DND-41 (cell line): ENCODE measurements at regions not wholly inside any gene's neighbourhood (a gene's known extent, or its start where the extent isn't known, plus 50 kb on each side); places are given as distances from the start of the nearest gene placed in this dataset.

Source experiments
- ATAC-seq: fragments of 200-7000 bp; cut with Tn5 transposase; 3 replicates; pipeline ENCODE4 v1.9.1; 2021; ENCODE audit warnings: low read depth; ENCODE audit not compliant: insufficient read depth
- DNase-seq: peaks from one replicate; pipeline ENCODE4 v3.0.0-alpha.2; 2020
- H2AFZ ChIP-seq: 2 replicates; pipeline ENCODE4 v1.6.0; 2012; ENCODE audit warnings: low read depth, low read length
- H3K27ac ChIP-seq: 2 replicates; pipeline ENCODE4 v1.5.1; 2012; ENCODE audit warnings: low read length, inconsistent platforms
- H3K27me3 ChIP-seq: fragments of 200-600 bp; sonication (generic); 2 replicates; pipeline ENCODE4 v1.6.0; 2012; ENCODE audit warnings: low read length, mild to moderate bottlenecking, inconsistent platforms; ENCODE audit not compliant: insufficient read depth, poor library complexity
- H3K36me3 ChIP-seq: 2 replicates; pipeline ENCODE4 v1.5.1; 2012; ENCODE audit warnings: low read length, inconsistent platforms; ENCODE audit not compliant: insufficient read depth
- H3K4me1 ChIP-seq: 2 replicates; pipeline ENCODE4 v1.5.1; 2012; ENCODE audit warnings: mild to moderate bottlenecking, low read length; ENCODE audit not compliant: insufficient read depth
- H3K4me2 ChIP-seq: 2 replicates; pipeline ENCODE4 v1.6.0; 2012; ENCODE audit warnings: mild to moderate bottlenecking, moderate library complexity, low read length, inconsistent platforms; ENCODE audit not compliant: insufficient read depth
- H3K4me3 ChIP-seq, 2 experiments: fragments of 200-600 bp in 1 of 2; shearing (Covaris generic) in 1 of 2; 2 replicates each; pipeline ENCODE4 v1.5.1; 2012 to 2016; ENCODE audit warnings: inconsistent platforms in 2 of 2, low read length in 2 of 2, mild to moderate bottlenecking in 2 of 2, low read depth in 1 of 2, moderate library complexity in 1 of 2
- H3K79me2 ChIP-seq: 2 replicates; pipeline ENCODE4 v1.6.0; 2012; ENCODE audit warnings: low read length, inconsistent platforms; ENCODE audit not compliant: insufficient read depth
- H3K9ac ChIP-seq: 2 replicates; pipeline ENCODE4 v1.6.0; 2012; ENCODE audit warnings: low read depth, mild to moderate bottlenecking, inconsistent platforms, low read length, moderate library complexity
- H3K9me3 ChIP-seq: 2 replicates; pipeline ENCODE4 v1.5.1; 2012; ENCODE audit warnings: low read length, moderate library complexity, mild to moderate bottlenecking, inconsistent platforms; ENCODE audit not compliant: insufficient read depth, severe bottlenecking
- H4K20me1 ChIP-seq: 2 replicates; pipeline ENCODE4 v1.6.0; 2012; ENCODE audit warnings: low read length; ENCODE audit not compliant: insufficient read depth
- CTCF ChIP-seq: IDR thresholded peaks from 2 replicates; pipeline ENCODE4 v1.5.1; 2012; ENCODE audit warnings: borderline replicate concordance, low read length, moderate library complexity, mild to moderate bottlenecking; ENCODE audit not compliant: poor library complexity, severe bottlenecking; ENCODE audit errors: extremely low read depth
- EZH2 ChIP-seq: IDR thresholded peaks from 3 replicates; pipeline ENCODE4 v1.6.1; 2012; ENCODE audit warnings: borderline replicate concordance, low read depth, mild to moderate bottlenecking, moderate library complexity, low read length, inconsistent platforms; ENCODE audit not compliant: severe bottlenecking

- H3K27me3 ChIP-seq = no peaks in the 10 kb centered on the region
- H3K4me2 ChIP-seq = no peak overlapping the region
- H3K79me2 ChIP-seq = no peaks in the 10 kb centered on the region
- H3K9ac ChIP-seq = no peak overlapping the region
- H3K9me3 ChIP-seq = no peaks in the 10 kb centered on the region
- H3K4me1 ChIP-seq = no peaks in the 10 kb centered on the region
- DNase-seq (no peak), ATAC-seq (no peak)
- TF ChIP-seq CTCF = no peak
- no peak for TF ChIP-seq EZH2
- no peak overlapping the region for H3K4me3 ChIP-seq
- no peaks in the 10 kb centered on the region for H4K20me1 ChIP-seq
- no peak overlapping the region for H2AFZ ChIP-seq
- H3K27ac ChIP-seq = no peak overlapping the region
- no peaks in the 10 kb centered on the region for H3K36me3 ChIP-seq
Measured at GRCh38 chr12:59020073-59020946, 100.0 kb upstream of the LRIG3 start.

- H3K27ac ChIP-seq = no peak overlapping the region
- H3K27me3 ChIP-seq = no peaks in the 10 kb centered on the region
- H3K79me2 ChIP-seq = no peaks in the 10 kb centered on the region
- ATAC-seq (no peak), DNase-seq (no peak)
- no peak overlapping the region for H2AFZ ChIP-seq
- no peak overlapping the region for H3K4me2 ChIP-seq
- H3K4me1 ChIP-seq = no peaks in the 10 kb centered on the region
- H3K9me3 ChIP-seq = no peaks in the 10 kb centered on the region
- H4K20me1 ChIP-seq = no peaks in the 10 kb centered on the region
- H3K9ac ChIP-seq = no peak overlapping the region
- no peak for TF ChIP-seq EZH2
- no peak for TF ChIP-seq CTCF
- H3K36me3 ChIP-seq = no peaks in the 10 kb centered on the region
- no peak overlapping the region for H3K4me3 ChIP-seq
Measured at GRCh38 chr12:59014885-59015284, 94.6 kb upstream of the LRIG3 start.

DNA sequence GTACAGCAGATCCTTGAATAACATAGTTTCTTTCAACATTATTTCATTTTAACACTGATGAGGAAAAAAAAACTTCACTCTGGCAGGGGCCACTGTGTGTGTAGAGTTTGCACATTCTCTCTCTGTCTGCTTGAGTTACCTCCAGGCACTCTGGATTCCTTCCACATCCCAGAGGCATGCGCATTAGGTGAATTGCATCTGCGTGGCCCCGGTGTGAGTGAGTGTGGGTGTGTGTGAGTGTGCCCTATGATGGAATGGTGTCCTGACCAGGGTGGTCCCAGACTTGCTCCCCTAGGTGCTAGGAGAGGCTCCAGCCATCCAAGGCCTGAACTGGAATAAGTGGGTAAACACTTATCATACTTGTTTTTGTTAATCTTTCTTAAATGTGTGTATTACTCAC lies 90.6 kb upstream of the LRIG3 start:
- Histone ChIP-seq H3K4me1 (no peaks in the 10 kb centered on the region), H3K4me2 (no peak overlapping the region), H3K9ac (no peak overlapping the region), H3K36me3 (no peaks in the 10 kb centered on the region), H3K27me3 (no peaks in the 10 kb centered on the region), H2AFZ (no peak overlapping the region), H3K27ac (no peak overlapping the region), H4K20me1 (no peaks in the 10 kb centered on the region), H3K4me3 (no peak overlapping the region), H3K79me2 (no peaks in the 10 kb centered on the region), H3K9me3 (no peaks in the 10 kb centered on the region)
- TF ChIP-seq CTCF (no peak), EZH2 (no peak)
- ATAC-seq = no peak
- no peak for DNase-seq
